Large intestine (tissue), 3 donors: ENCODE measurements at regions not wholly inside any gene's neighbourhood (a gene's known extent, or its start where the extent isn't known, plus 50 kb on each side); places are given as distances from the start of the nearest gene placed in this dataset.
A peak's percentile ranks its signal among the peaks of the same experiment; 100 is the strongest.

Source experiments
- DNase-seq, 2 donors: peaks; one replicate each; pipeline versions ENCODE4 v3.0.0 to v3.0.0-alpha.2; 2013
- H3K27ac ChIP-seq: one replicate; pipeline ENCODE4 v1.5.1; 2013; ENCODE audit warnings: low read length
- H3K27me3 ChIP-seq: 2 replicates; pipeline ENCODE4 v1.6.1; 2013; ENCODE audit warnings: low read length; ENCODE audit not compliant: control insufficient read depth, insufficient read depth
- H3K36me3 ChIP-seq: 2 replicates; pipeline ENCODE4 v1.6.1; 2013; ENCODE audit warnings: low read length; ENCODE audit not compliant: control insufficient read depth, insufficient read depth
- H3K4me1 ChIP-seq: one replicate; pipeline ENCODE4 v1.6.1; 2013; ENCODE audit warnings: low read length; ENCODE audit not compliant: control insufficient read depth, insufficient read depth
- H3K4me3 ChIP-seq: one replicate; pipeline ENCODE4 v1.5.1; 2013; ENCODE audit warnings: low read length
- H3K9me3 ChIP-seq: one replicate; pipeline ENCODE4 v1.6.1; 2013; ENCODE audit warnings: mild to moderate bottlenecking, low read depth, low read length, moderate library complexity; ENCODE audit not compliant: control insufficient read depth
- WGBS: methylation state at CpG from one replicate; pipeline ENCODE4 v1.1.5; 2013; ENCODE audit warnings: low lambda C conversion rate; ENCODE audit not compliant: insufficient coverage; 5-methylcytosine and 5-hydroxymethylcytosine counted together

GRCh38 chr15:53462651-53463050 is 296.8 kb downstream of the WDR72 start:
- Histone ChIP-seq H3K27ac (no peak overlapping the region), H3K9me3 (peaks cover 3% of the 10 kb centered on the region), H3K36me3 (no peaks in the 10 kb centered on the region), H3K4me3 (no peak overlapping the region), H3K27me3 (no peaks in the 10 kb centered on the region), H3K4me1 (no peaks in the 10 kb centered on the region)
- 80% methylated on average over 1 of the region's 2 CpGs for WGBS
- no peak for DNase-seq

DNA sequence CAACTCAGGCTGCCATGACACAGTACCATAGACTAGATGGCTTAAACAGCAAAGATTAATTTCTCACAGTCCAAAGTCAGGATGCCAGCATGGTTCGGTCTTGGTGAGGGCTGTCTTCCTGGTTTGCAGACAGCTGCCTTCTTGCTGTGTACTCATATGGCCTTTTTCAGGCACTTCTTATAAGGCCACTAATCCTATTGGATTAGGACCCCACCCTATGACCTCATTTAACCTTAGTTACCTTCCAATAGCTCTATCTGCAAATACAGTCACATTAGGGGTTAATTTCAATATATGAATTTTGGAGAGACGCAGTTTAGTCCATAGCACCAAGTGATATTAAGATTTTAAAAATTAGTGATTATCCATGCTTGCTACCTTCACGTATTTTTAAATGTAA is 297.8 kb downstream of the WDR72 start:
- Histone ChIP-seq H3K27ac (no peak overlapping the region), H3K4me3 (no peak overlapping the region), H3K27me3 (no peaks in the 10 kb centered on the region), H3K36me3 (no peaks in the 10 kb centered on the region), H3K9me3 (peaks cover 3% of the 10 kb centered on the region), H3K4me1 (no peaks in the 10 kb centered on the region)
- no peak for DNase-seq
- 100% methylated on average over 1 of the region's 3 CpGs for WGBS

DNA sequence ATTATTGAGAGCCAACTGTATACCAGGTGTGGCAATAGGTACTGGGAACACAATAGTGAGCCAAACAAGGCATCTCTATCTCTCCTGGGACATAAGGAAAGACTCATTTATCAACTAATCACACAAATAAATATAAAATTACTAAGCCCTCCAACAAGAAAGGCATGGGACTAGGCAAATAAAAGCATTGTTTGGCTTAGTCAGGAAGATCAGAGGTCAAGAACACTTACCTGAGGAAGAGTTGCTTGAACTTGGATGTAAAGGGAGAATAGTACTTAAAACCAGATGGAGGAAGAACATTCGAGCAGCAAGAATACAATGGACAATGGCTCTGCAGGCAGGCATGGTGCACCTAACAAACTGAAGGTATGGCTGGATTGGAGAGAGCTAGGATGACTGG is 300.7 kb downstream of the WDR72 start:
- H3K9me3 ChIP-seq, result peaks cover 3% of the 10 kb centered on the region
- 40% methylated on average over 1 of the region's 1 CpG for WGBS
- H3K4me1 ChIP-seq, result no peaks in the 10 kb centered on the region
- no peaks in the 10 kb centered on the region for H3K36me3 ChIP-seq
- no peak overlapping the region for H3K27ac ChIP-seq
- H3K27me3 ChIP-seq, result no peaks in the 10 kb centered on the region
- no peak overlapping the region for H3K4me3 ChIP-seq
- DNase-seq, result no peak

DNA sequence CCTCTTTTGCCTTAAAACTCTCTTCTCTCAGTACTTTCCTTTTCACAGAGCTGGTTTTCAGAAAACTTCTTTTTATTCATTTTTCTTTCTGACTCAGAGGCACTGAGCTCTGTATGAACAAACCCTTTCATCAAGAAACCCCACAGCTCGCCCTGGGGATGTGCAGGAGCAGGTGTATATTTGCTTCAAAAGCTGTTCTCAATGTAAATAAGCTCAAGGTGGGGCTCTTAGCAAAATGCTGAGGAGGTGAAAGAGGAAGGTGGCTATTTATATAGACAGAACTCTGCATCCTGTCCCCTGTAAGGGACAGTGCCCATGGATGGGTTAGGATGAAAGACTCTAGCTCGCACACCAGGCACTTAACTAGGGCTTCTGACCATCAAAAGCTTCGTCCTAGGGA is 302.0 kb downstream of the WDR72 start:
- no peak for DNase-seq
- Histone ChIP-seq H3K4me1 (peaks cover 5% of the 10 kb centered on the region), H3K36me3 (no peaks in the 10 kb centered on the region), H3K9me3 (peaks cover 3% of the 10 kb centered on the region), H3K4me3 (no peak overlapping the region), H3K27ac (no peak overlapping the region), H3K27me3 (no peaks in the 10 kb centered on the region)
- WGBS, result no CpG with 5 or more reads among the region's 3 CpGs

GRCh38 chr15:53454843-53455721 is 304.4 kb downstream of the WDR72 start:
- Histone ChIP-seq H3K27ac (no peak overlapping the region), H3K4me3 (no peak overlapping the region), H3K9me3 (no peaks in the 10 kb centered on the region), H3K4me1 (peaks cover 7% of the 10 kb centered on the region), H3K27me3 (no peaks in the 10 kb centered on the region), H3K36me3 (no peaks in the 10 kb centered on the region)
- DNase-seq, result peak in 1 of 2 donors; percentile 31
- no CpG with 5 or more reads among the region's 8 CpGs for WGBS

- Histone ChIP-seq H3K4me3 (no peak overlapping the region), H3K27ac (no peak overlapping the region), H3K4me1 (peaks cover 7% of the 10 kb centered on the region), H3K27me3 (no peaks in the 10 kb centered on the region), H3K36me3 (no peaks in the 10 kb centered on the region), H3K9me3 (no peaks in the 10 kb centered on the region)
- WGBS, result no CpG with 5 or more reads among the region's 5 CpGs
- no peak for DNase-seq
Observed at GRCh38 chr15:53454535-53454842, 305.0 kb downstream of the WDR72 start.

- no peaks in the 10 kb centered on the region for H3K36me3 ChIP-seq
- H3K4me3 ChIP-seq, result no peak overlapping the region
- no peaks in the 10 kb centered on the region for H3K9me3 ChIP-seq
- H3K27ac ChIP-seq, result no peak overlapping the region
- WGBS, result no CpG with 5 or more reads among the region's 2 CpGs
- peaks cover 7% of the 10 kb centered on the region for H3K4me1 ChIP-seq
- DNase-seq, result peak; percentile 42 to 73
- no peaks in the 10 kb centered on the region for H3K27me3 ChIP-seq
Observed at GRCh38 chr15:53453253-53454105, 306.0 kb downstream of the WDR72 start.

DNA sequence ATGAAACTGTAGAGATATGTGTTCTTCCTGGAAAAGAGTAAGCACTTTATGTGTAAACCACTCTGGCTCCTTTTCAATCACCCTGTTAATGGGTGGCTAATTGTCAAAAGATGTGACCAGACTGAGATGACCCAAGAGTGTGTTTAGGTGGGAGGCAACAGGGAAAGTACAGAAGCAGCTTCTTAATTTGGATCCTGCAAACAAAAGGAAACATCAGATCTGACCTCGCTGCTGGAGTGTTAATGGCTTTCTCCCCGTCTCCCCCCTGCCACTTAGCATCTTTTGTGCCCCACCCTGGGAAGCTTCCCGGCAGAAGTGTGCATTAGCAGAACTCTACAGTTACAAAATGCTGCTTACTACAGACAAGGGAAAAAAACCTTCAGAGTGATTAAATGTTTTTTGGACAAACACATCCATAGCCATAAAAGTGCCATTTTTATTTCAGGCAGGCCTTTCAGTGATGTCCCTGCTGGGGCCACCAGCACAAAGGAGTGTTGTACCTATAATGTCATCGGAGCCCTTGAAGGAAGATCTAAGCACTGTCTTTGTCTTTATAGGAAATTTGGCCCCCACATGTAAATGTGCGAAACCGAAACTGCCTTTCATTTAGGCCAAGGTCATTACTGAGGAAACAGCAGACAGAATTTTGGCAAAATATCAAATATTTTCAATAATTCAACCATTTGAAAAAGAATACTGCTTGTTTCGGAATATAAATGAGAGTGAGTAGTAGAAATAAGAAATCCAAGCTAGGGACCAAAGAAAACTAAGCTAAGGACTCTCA is 311.0 kb downstream of the WDR72 start:
- Histone ChIP-seq H3K27ac (no peak overlapping the region), H3K4me3 (no peak overlapping the region), H3K36me3 (no peaks in the 10 kb centered on the region), H3K27me3 (no peaks in the 10 kb centered on the region), H3K9me3 (no peaks in the 10 kb centered on the region), H3K4me1 (peaks cover 7% of the 10 kb centered on the region)
- no peak for DNase-seq
- WGBS, result 81% methylated on average over 3 of the region's 7 CpGs

GRCh38 chr15:53447742-53448141 is 311.7 kb downstream of the WDR72 start:
- Histone ChIP-seq H3K27ac (no peak overlapping the region), H3K27me3 (no peaks in the 10 kb centered on the region), H3K9me3 (no peaks in the 10 kb centered on the region), H3K4me3 (no peak overlapping the region), H3K36me3 (no peaks in the 10 kb centered on the region), H3K4me1 (peaks cover 4% of the 10 kb centered on the region)
- no CpG with 5 or more reads among the region's 1 CpG for WGBS
- DNase-seq, result no peak

DNA sequence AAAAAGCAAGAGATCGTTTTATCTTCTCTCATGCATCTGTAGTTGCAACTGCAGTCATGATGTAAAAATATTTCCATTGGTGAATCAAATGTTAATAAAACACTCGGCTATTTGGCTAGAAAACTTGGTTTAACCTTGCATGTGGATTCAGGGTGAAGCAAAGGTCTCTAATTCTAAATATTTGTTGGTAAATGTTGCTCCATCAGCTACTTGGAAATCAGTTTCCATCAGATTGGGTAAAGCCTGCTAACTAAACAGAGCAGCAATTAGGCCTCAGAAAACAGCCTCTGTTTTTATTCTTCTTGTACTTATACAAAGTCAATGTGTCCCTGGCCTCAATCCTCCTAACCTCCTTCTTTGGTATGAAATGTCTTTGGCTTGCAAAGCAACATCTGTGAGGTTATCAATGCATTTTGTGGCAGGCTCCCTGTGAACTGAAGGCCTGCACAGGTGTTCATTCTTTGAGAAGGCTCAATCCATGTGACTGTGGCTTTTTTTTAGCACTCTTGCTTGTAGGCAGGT is 312.3 kb downstream of the WDR72 start:
- H3K4me1 ChIP-seq, result no peaks in the 10 kb centered on the region
- no peaks in the 10 kb centered on the region for H3K9me3 ChIP-seq
- H3K36me3 ChIP-seq, result no peaks in the 10 kb centered on the region
- H3K27me3 ChIP-seq, result no peaks in the 10 kb centered on the region
- WGBS, result 43% methylated on average over 1 of the region's 2 CpGs
- no peak overlapping the region for H3K4me3 ChIP-seq
- H3K27ac ChIP-seq, result no peak overlapping the region
- no peak for DNase-seq
